Brain microvascular endothelial cell (primary cell): ENCODE measurements at regions not wholly inside any gene's neighbourhood (a gene's known extent, or its start where the extent isn't known, plus 50 kb on each side); places are given as distances from the start of the nearest gene placed in this dataset.

Experiments used
- DNase-seq: peaks from one replicate; pipeline ENCODE4 v3.0.0-alpha.2; 2020
- H3K27ac ChIP-seq: fragments of 250-450 bp; sonication (Bioruptor Pico); 2 replicates; pipeline ENCODE4 v1.5.1; 2020; ENCODE audit warnings: mild to moderate bottlenecking, moderate library complexity
- H3K27me3 ChIP-seq: fragments of 250-450 bp; sonication (Bioruptor Pico); replicated peaks from 2 replicates; pipeline ENCODE4 v1.5.1; 2020; ENCODE audit warnings: mild to moderate bottlenecking
- H3K36me3 ChIP-seq: fragments of 250-450 bp; sonication (Bioruptor Pico); replicated peaks from 2 replicates; pipeline ENCODE4 v1.5.1; 2020; ENCODE audit warnings: mild to moderate bottlenecking
- H3K4me3 ChIP-seq: 2 replicates; pipeline ENCODE4 v1.5.1; 2011; ENCODE audit warnings: low read depth, mild to moderate bottlenecking, control low read depth, low read length, moderate library complexity
- in situ Hi-C: cut with HindIII; loops from 2 replicates; pipeline ENCODE4 v1.10.0; 2017; ENCODE audit warnings: low sequenced_read_pairs, low pct_ligation_motif_present
- TF ChIP-seq, protein P1 (sequence below): IDR thresholded peaks from 2 replicates; pipeline ENCODE4 v1.5.1; 2011; ENCODE audit warnings: low read depth, mild to moderate bottlenecking, moderate library complexity, low read length, control low read depth, inconsistent platforms; ENCODE audit errors: missing control alignments

GRCh38 chr3:28711293-28711692 lies 362.7 kb upstream of the AZI2 start:
- Histone ChIP-seq H3K36me3 (no peaks in the 10 kb centered on the region), H3K27ac (no peak overlapping the region), H3K4me3 (no peak overlapping the region), H3K27me3 (no peaks in the 10 kb centered on the region)
- TF ChIP-seq, protein P1, sequence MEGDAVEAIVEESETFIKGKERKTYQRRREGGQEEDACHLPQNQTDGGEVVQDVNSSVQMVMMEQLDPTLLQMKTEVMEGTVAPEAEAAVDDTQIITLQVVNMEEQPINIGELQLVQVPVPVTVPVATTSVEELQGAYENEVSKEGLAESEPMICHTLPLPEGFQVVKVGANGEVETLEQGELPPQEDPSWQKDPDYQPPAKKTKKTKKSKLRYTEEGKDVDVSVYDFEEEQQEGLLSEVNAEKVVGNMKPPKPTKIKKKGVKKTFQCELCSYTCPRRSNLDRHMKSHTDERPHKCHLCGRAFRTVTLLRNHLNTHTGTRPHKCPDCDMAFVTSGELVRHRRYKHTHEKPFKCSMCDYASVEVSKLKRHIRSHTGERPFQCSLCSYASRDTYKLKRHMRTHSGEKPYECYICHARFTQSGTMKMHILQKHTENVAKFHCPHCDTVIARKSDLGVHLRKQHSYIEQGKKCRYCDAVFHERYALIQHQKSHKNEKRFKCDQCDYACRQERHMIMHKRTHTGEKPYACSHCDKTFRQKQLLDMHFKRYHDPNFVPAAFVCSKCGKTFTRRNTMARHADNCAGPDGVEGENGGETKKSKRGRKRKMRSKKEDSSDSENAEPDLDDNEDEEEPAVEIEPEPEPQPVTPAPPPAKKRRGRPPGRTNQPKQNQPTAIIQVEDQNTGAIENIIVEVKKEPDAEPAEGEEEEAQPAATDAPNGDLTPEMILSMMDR: no peak
- no peak for DNase-seq
- in situ Hi-C loops: no loop called here

- no peak overlapping the region for H3K27ac ChIP-seq
- no peaks in the 10 kb centered on the region for H3K36me3 ChIP-seq
- in situ Hi-C loops: no loop called here
- TF ChIP-seq, protein P1: no peak
- no peaks in the 10 kb centered on the region for H3K27me3 ChIP-seq
- no peak for DNase-seq
- H3K4me3 ChIP-seq: no peak overlapping the region
Measured at GRCh38 chr3:28716939-28717338, 368.3 kb upstream of the AZI2 start.

- Histone ChIP-seq H3K4me3 (no peak overlapping the region), H3K36me3 (no peaks in the 10 kb centered on the region), H3K27ac (no peak overlapping the region), H3K27me3 (no peaks in the 10 kb centered on the region)
- in situ Hi-C loops: no loop called here
- no peak for DNase-seq
- TF ChIP-seq, protein P1: no peak
Measured at GRCh38 chr3:28718074-28718849, 369.6 kb upstream of the AZI2 start.

DNA sequence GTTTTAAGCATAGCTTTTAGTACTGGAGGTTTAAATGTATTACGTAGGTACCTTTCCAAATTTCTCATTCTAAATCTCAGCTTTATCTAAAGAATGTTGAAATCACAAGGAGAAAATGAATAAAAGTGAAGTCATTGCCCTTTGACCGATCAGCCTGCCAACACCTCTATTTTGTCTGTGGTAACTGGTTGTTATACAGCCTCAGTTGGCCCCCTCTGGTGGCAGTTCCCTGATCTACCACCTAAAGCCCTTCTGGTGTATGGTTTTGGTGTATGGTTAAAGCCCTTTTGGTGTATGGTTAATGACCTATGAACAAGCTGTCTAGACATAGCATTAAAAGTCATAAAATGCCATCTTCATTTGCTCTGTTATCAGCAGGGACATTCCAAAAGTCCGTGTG lies 378.2 kb upstream of the AZI2 start:
- peak; percentile 51 for DNase-seq
- in situ Hi-C loops: no loop called here

DNA sequence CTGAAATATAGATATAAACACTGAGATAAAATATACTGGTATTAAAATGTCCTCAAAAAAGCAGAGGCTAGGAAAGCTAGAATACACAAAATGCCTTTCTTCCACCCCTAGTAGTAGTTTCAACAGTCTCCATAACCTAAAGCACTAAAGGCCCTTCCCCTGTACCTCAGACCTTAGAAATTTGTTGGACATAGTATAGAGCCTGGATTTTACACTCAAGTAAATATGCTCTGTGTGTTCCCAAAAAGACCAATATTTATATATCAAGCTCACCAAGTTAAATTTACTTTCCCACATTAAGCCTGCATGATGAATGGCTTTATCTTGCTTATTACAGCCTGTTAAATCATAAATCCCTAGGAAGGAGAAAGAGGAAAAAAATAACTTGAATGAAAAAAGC lies 378.7 kb upstream of the AZI2 start:
- TF ChIP-seq, protein P1: no peak
- Histone ChIP-seq H3K27ac (no peak overlapping the region), H3K27me3 (no peaks in the 10 kb centered on the region), H3K4me3 (no peak overlapping the region), H3K36me3 (no peaks in the 10 kb centered on the region)
- DNase-seq: no peak
- in situ Hi-C loops: no loop called here

More for the DNA sequence above, 378.2 kb upstream of the AZI2 start:
- no peaks in the 10 kb centered on the region for H3K27me3 ChIP-seq
- H3K36me3 ChIP-seq: no peaks in the 10 kb centered on the region
- H3K27ac ChIP-seq: no peak overlapping the region
- TF ChIP-seq, protein P1: peak; percentile 81
- H3K4me3 ChIP-seq: no peak overlapping the region

GRCh38 chr3:28738425-28738824 lies 389.8 kb upstream of the AZI2 start:
- H3K36me3 ChIP-seq: no peaks in the 10 kb centered on the region
- H3K27me3 ChIP-seq: no peaks in the 10 kb centered on the region
- no peak for DNase-seq
- TF ChIP-seq, protein P1: no peak
- no peak overlapping the region for H3K4me3 ChIP-seq
- in situ Hi-C loops: no loop called here
- H3K27ac ChIP-seq: no peak overlapping the region
